ENCODE measurements at regions not wholly inside any gene's neighbourhood (a gene's known extent, or its start where the extent isn't known, plus 50 kb on each side); places are given as distances from the start of the nearest gene placed in this dataset.

DNA sequence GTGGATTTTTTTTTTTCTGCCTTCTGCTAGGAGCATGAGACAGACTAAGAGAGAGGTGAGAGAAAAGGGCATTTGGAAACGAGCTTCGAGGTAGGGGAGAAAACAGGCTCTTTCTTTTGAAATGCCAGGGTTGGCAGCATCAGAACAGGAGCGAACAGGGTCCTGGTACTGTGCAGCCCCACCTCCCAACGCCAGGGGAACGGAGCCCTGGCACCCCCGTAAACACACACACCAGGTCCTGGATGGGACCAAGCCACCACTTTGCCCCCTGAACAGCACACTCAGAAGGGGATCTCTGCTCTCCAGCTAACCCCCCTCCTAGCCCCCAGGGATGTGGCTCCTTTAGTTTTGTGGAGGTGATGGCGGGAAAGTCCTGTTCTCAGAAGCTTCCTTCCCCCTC, 127.1 kb downstream of the CTTN start:
- Histone ChIP-seq H3K36me3 (ENCODE audit: control insufficient read depth, insufficient read depth, low read length) (no peaks in the 10 kb centered on the region), H3K9ac (ENCODE audit: low read length) (no peak overlapping the region), H3K4me1 (ENCODE audit: control insufficient read depth, insufficient read depth, low read length) (peaks cover 6% of the 10 kb centered on the region), H3K4me3 (ENCODE audit: low read length) (no peak overlapping the region), H3K9me3 (ENCODE audit: control insufficient read depth, low read length) (no peaks in the 10 kb centered on the region), H3K27me3 (ENCODE audit: control insufficient read depth, insufficient read depth, low read length) (no peaks in the 10 kb centered on the region)

GRCh38 chr11:70526116-70527045, 128.1 kb downstream of the CTTN start:
- H3K9me3 ChIP-seq (ENCODE audit: control insufficient read depth, low read length) = no peaks in the 10 kb centered on the region
- no peak overlapping the region for H3K9ac ChIP-seq (ENCODE audit: low read length)

GRCh38 chr11:70527046-70527395, 128.7 kb downstream of the CTTN start:
- Histone ChIP-seq H3K4me3 (ENCODE audit: low read length) (no peak overlapping the region), H3K4me1 (ENCODE audit: control insufficient read depth, insufficient read depth, low read length) (peaks cover 6% of the 10 kb centered on the region), H3K27me3 (ENCODE audit: control insufficient read depth, insufficient read depth, low read length) (no peaks in the 10 kb centered on the region), H3K36me3 (ENCODE audit: control insufficient read depth, insufficient read depth, low read length) (no peaks in the 10 kb centered on the region), H3K9me3 (ENCODE audit: control insufficient read depth, low read length) (no peaks in the 10 kb centered on the region), H3K9ac (ENCODE audit: low read length) (no peak overlapping the region)

More at GRCh38 chr11:70526116-70527045, 128.1 kb downstream of the CTTN start:
- Histone ChIP-seq H3K36me3 (ENCODE audit: control insufficient read depth, insufficient read depth, low read length) (no peaks in the 10 kb centered on the region), H3K27me3 (ENCODE audit: control insufficient read depth, insufficient read depth, low read length) (no peaks in the 10 kb centered on the region), H3K4me1 (ENCODE audit: control insufficient read depth, insufficient read depth, low read length) (peaks cover 6% of the 10 kb centered on the region), H3K4me3 (ENCODE audit: low read length) (no peak overlapping the region)

GRCh38 chr11:70527429-70528045, 129.2 kb downstream of the CTTN start:
- H3K4me3 ChIP-seq (ENCODE audit: low read length) = no peak overlapping the region
- H3K9ac ChIP-seq (ENCODE audit: low read length) = no peak overlapping the region
- H3K36me3 ChIP-seq (ENCODE audit: control insufficient read depth, insufficient read depth, low read length) = no peaks in the 10 kb centered on the region
- peaks cover 6% of the 10 kb centered on the region for H3K4me1 ChIP-seq (ENCODE audit: control insufficient read depth, insufficient read depth, low read length)
- H3K9me3 ChIP-seq (ENCODE audit: control insufficient read depth, low read length) = no peaks in the 10 kb centered on the region
- no peaks in the 10 kb centered on the region for H3K27me3 ChIP-seq (ENCODE audit: control insufficient read depth, insufficient read depth, low read length)

- Histone ChIP-seq H3K36me3 (ENCODE audit: control insufficient read depth, insufficient read depth, low read length) (no peaks in the 10 kb centered on the region), H3K9ac (ENCODE audit: low read length) (no peak overlapping the region), H3K4me1 (ENCODE audit: control insufficient read depth, insufficient read depth, low read length) (peaks cover 2% of the 10 kb centered on the region), H3K27me3 (ENCODE audit: control insufficient read depth, insufficient read depth, low read length) (no peaks in the 10 kb centered on the region), H3K9me3 (ENCODE audit: control insufficient read depth, low read length) (no peaks in the 10 kb centered on the region), H3K4me3 (ENCODE audit: low read length) (no peak overlapping the region)
Observed at GRCh38 chr11:70528046-70528793, 129.9 kb downstream of the CTTN start.

DNA sequence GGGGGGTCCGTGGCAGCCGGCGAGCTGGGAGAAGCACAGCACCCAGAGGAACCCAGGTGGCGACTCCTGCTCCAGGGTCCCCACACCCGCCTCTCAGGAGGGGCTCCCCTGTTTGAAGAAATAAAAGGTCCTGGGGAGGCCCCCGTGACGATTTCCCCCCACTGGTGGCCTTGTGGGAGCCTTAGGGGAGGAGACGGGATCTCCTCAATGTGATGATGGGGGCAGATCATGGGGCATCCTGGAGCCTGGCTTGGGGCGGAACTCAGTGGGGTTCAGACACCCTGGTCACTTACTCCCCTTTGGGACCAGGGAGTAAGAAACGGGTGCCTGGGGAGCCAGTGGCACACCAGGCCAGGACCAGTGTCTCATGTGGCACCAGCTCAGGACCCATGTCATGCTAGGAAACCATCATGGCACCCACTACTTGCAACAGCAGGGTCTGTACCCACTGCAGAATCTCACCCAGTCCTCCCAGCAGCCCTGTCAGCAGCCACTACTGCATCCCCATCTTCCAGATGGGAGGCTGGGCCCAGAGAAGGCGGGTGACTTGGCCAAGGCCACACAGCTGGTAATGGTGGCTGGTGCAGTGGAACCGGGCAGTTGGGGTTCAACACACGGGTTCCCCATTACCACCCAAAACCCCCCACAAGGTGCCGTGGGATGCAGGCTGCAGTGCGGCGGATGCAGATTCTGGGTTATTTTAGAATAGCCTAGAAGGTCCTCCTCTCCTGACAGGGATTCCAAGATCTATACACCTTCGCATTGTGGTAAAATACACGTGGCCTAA, 130.7 kb downstream of the CTTN start:
- no peak overlapping the region for H3K9ac ChIP-seq (ENCODE audit: low read length)
- no peaks in the 10 kb centered on the region for H3K9me3 ChIP-seq (ENCODE audit: control insufficient read depth, low read length)
- no peak overlapping the region for H3K4me3 ChIP-seq (ENCODE audit: low read length)
- H3K27me3 ChIP-seq (ENCODE audit: control insufficient read depth, insufficient read depth, low read length) = no peaks in the 10 kb centered on the region
- H3K4me1 ChIP-seq (ENCODE audit: control insufficient read depth, insufficient read depth, low read length) = no peaks in the 10 kb centered on the region
- H3K36me3 ChIP-seq (ENCODE audit: control insufficient read depth, insufficient read depth, low read length) = no peaks in the 10 kb centered on the region

DNA sequence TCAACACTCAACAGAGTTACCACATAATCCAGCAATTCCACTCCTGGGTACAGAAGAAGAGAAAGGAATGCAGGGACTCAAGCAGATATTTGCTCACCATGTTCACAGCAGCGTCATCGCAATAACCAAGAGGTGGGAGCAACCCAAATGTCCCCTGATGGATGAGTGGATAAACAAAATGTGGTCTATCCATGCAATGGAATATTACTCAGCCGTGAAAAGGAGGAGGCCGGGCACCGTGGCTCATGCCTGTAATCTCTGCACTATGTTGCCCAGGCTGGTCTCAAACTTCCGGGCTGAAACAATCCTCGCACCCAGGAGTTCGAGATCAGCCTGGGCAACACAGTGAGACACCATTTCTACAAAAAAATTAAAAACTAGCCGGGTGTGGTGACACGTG, 131.7 kb downstream of the CTTN start:
- Histone ChIP-seq H3K4me1 (ENCODE audit: control insufficient read depth, insufficient read depth, low read length) (no peaks in the 10 kb centered on the region), H3K36me3 (ENCODE audit: control insufficient read depth, insufficient read depth, low read length) (no peaks in the 10 kb centered on the region), H3K4me3 (ENCODE audit: low read length) (no peak overlapping the region), H3K27me3 (ENCODE audit: control insufficient read depth, insufficient read depth, low read length) (no peaks in the 10 kb centered on the region), H3K9me3 (ENCODE audit: control insufficient read depth, low read length) (no peaks in the 10 kb centered on the region), H3K9ac (ENCODE audit: low read length) (no peak overlapping the region)

DNA sequence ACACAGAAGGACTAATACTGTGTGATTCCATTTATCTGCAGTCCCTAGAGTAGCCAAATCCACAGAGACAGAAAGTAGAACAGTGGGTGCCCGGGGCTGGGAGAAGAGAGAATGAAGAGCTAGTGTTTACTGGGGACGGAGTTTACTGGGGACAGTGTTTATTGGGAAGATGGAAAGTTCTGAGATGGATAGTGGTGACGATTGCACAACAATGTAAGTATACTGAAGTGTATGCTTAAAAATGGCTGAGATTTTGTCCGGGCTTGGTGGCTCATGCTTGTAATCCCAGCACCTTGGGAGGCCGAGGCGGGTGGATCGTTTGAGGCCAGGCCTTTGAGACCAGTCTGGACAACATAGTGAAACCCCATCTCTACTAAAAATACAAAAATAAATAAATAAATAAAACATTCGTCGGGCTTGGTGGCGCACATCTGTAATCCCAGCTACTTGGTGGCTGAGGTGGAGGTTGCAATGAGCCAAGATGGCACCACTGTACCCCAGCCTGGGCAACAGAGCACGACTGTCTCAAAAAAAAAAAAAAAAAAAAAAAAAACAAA, 132.4 kb downstream of the CTTN start:
- no peaks in the 10 kb centered on the region for H3K9me3 ChIP-seq (ENCODE audit: control insufficient read depth, low read length)
- H3K4me1 ChIP-seq (ENCODE audit: control insufficient read depth, insufficient read depth, low read length) = no peaks in the 10 kb centered on the region
- H3K36me3 ChIP-seq (ENCODE audit: control insufficient read depth, insufficient read depth, low read length) = no peaks in the 10 kb centered on the region
- H3K27me3 ChIP-seq (ENCODE audit: control insufficient read depth, insufficient read depth, low read length) = no peaks in the 10 kb centered on the region
- H3K9ac ChIP-seq (ENCODE audit: low read length) = no peak overlapping the region
- H3K4me3 ChIP-seq (ENCODE audit: low read length) = no peak overlapping the region

- no peaks in the 10 kb centered on the region for H3K27me3 ChIP-seq (ENCODE audit: control insufficient read depth, insufficient read depth, low read length)
- H3K9me3 ChIP-seq (ENCODE audit: control insufficient read depth, low read length) = no peaks in the 10 kb centered on the region
- no peak overlapping the region for H3K4me3 ChIP-seq (ENCODE audit: low read length)
- no peaks in the 10 kb centered on the region for H3K36me3 ChIP-seq (ENCODE audit: control insufficient read depth, insufficient read depth, low read length)
- H3K9ac ChIP-seq (ENCODE audit: low read length) = no peak overlapping the region
- no peaks in the 10 kb centered on the region for H3K4me1 ChIP-seq (ENCODE audit: control insufficient read depth, insufficient read depth, low read length)
Observed at GRCh38 chr11:70531281-70532065, 133.1 kb downstream of the CTTN start.

- Histone ChIP-seq H3K9me3 (ENCODE audit: control insufficient read depth, low read length) (no peaks in the 10 kb centered on the region), H3K4me1 (ENCODE audit: control insufficient read depth, insufficient read depth, low read length) (no peaks in the 10 kb centered on the region), H3K9ac (ENCODE audit: low read length) (no peak overlapping the region), H3K4me3 (ENCODE audit: low read length) (no peak overlapping the region), H3K36me3 (ENCODE audit: control insufficient read depth, insufficient read depth, low read length) (no peaks in the 10 kb centered on the region), H3K27me3 (ENCODE audit: control insufficient read depth, insufficient read depth, low read length) (no peaks in the 10 kb centered on the region)
Observed at GRCh38 chr11:70532066-70532440, 133.7 kb downstream of the CTTN start.

DNA sequence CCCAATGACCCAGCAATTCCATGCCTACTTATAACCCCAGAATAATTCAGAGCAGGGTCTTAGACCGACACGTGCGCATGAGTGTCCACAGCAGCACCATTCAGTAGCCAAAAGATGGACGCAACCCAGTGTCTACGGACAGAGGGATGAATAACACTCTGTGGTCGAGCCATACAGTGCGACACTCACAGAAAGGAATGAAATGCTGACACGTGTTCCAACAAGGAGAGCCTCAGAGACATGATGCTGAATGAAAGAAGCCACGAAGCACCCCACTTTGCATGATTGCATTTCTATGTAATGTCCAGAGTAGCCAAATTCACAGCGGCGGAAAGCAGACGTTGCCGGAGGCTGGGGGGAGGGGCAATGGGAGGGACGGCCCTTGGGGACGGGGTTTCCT, 134.4 kb downstream of the CTTN start:
- H3K36me3 ChIP-seq (ENCODE audit: control insufficient read depth, insufficient read depth, low read length) = no peaks in the 10 kb centered on the region
- no peaks in the 10 kb centered on the region for H3K4me1 ChIP-seq (ENCODE audit: control insufficient read depth, insufficient read depth, low read length)

More for the DNA sequence above, 134.4 kb downstream of the CTTN start:
- Histone ChIP-seq H3K9ac (ENCODE audit: low read length) (no peak overlapping the region), H3K4me3 (ENCODE audit: low read length) (no peak overlapping the region), H3K27me3 (ENCODE audit: control insufficient read depth, insufficient read depth, low read length) (no peaks in the 10 kb centered on the region), H3K9me3 (ENCODE audit: control insufficient read depth, low read length) (no peaks in the 10 kb centered on the region)

All from mucosa of stomach (tissue), 1 donor.